ENCODE measurements at regions not wholly inside any gene's neighbourhood (a gene's known extent, or its start where the extent isn't known, plus 50 kb on each side); places are given as distances from the start of the nearest gene placed in this dataset.

DNA sequence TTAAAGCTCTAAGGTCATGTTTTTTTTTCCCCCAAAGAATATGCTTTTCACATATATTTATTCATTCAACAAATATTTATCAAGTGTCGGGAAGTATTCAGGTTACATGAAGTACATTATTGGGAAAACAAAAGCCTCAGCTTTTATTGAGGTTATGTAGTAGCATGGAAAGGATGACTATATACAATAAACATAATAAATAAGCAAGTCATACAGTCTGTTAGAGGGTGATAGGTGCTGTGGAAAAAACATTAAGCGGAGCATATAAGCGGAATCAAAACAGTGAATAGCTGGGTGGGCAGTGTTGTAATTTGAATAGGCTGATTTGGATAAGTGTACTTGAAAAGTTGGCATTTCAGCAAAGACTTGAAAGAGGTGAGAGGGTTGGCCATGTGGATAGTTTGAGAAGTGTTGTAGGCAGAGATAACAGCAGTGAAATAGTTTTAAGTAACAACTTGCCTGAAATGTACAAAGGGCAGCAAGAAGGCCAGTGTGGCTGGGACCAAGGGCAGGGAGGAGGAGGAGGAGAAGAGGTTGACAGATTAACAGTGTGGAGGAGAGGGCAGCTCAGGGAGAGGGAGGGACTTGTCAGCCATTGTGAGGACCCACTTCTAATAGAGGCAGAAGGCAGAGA, 558.7 kb downstream of the SPRY1 start:
- no peak for DNase-seq

DNA sequence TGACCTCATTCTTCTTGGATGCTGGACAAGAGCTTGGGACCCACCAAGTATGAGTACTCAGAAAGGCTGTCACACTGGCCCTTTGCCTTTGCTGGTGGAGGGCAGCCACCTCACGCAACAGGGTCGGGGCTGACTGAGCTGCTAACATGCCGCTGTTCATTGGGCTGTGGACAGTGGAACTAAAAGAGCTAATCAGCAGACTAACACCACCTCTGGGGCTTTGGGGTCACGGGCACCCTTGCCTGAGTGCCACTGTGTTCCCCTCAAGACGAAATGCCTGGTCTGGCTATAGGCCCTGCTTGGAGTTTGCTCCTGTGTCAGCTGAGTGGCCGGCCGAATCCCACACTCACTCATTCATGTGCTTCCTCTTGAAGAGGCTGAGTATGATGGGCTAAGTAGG, 559.6 kb downstream of the SPRY1 start:
- DNase-seq: no peak

DNA sequence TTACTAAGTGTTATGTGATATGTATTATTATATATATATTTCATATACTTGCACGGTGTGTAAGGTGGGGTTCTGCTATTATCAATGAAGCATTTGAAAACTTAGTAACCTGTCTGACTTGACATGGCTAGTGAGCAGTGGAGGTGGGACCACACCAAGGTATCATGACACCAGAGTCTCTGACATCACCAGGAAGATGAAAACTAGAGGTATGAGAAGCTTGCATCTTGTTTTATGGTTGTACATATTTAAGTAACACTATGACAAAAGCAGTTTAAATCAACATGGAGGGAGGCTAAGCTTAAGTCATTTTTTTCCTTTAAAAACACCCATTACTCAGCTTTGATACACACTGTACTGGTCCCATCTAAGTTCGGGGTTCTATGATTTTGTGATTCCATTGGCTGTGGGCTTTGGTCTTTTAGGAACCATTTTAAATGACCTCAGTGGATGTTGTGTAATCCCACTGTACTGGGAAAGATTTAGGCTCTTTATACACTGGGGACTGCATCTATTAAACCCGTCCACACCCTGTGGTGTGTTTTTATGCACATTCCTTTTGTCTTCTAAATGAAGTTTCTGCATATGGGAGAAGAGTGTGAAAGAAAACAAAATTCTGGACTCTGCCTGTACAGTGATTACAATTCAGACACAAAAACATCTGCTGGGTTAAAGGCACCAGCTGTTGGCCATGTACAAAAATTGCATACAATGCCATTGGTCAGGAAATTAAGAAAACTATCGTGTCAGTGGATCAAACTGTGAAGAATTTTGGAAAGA, 570.6 kb downstream of the SPRY1 start:
- DNase-seq: no peak

DNA sequence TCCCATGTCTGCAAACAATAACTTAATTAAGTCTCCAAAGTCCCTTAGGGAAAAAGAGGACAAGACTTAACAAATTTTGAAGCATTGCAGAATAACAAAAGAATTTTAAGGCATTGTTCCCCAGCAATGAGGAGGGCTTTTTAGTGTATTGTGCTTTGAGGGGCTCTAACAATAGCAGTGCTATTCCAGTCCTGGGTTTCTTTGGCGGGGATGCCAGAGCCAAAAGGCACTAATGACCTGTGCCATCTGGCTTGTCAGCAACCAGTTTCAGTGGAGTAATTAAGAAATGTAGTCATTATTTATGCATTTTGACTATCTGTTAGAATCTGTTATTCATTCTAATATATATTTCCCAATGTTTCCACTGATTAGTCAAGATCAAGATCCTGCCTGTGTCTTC, 575.4 kb downstream of the SPRY1 start:
- no peak for DNase-seq

DNA sequence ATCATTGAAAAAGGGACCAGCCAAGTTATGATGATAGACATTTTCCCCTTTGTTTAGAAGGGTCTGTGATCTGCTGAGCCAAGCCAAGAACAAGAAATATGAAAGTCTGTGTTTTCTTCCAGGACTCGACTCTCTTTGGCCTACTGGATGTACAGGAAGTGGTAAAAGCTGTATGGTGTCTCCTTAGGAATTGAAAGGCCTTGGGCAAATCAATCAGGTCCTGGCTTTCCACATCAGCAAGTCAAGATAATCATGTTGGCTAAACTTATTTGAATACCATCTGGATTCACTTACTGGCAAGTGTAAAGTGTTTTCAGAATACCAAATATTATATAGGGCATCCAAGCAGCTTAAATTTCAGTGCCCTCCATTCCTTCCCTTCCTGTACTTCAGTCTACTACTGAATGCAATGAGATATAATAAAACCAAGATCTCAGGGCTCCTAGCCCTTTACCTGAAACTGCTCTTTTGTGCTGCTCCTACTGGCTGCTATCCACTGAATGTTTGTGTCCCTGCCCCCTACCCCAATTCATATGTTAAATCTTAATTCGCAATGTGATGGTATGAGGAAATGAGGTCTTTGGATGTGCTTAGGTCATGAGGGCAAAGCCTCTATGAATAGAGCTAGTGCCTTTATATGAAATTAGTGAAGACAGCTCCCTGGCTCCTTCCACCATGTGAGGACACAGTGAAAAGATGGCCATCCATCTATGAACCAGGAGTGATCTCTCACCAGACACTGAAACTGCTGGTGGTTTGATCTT, 578.0 kb downstream of the SPRY1 start:
- DNase-seq: no peak

DNA sequence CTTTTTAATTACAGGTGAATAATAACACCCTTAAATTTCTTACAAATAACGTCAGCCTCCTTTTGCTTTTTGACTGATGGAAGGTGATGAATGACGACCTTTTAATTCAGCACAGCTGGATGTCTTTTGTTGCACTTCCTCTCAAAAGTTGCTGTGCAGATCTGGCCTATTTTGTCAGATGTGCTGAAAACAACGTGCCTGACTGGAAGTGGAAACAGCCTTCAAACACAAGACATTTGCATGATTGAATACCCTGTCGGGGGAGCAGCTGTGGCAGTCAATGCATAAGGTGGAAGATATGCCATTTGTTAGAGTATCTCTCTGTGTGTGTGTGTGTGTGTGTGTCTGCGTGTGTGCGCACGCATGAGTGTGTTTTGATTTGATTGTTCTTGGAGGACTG, 579.7 kb downstream of the SPRY1 start:
- DNase-seq: no peak

DNA sequence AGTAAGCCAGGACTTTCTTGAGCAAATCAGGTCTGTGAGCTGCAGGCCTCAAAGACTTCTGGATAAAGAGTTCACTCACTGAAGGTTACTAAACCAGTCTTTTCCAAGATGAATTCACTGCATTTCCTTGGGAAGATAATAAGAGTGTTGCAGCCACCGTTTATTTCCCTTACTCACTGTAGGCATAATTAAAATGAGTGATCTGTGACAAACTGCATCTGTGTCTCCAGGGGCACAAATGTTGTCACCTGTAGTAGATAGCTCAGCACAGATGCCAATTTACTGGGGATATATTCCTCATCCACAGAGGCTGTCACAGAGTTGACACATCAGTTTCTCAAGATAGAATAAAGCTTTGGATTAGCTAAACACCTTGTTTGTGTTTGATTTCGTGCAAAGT, 580.2 kb downstream of the SPRY1 start:
- DNase-seq: no peak

DNA sequence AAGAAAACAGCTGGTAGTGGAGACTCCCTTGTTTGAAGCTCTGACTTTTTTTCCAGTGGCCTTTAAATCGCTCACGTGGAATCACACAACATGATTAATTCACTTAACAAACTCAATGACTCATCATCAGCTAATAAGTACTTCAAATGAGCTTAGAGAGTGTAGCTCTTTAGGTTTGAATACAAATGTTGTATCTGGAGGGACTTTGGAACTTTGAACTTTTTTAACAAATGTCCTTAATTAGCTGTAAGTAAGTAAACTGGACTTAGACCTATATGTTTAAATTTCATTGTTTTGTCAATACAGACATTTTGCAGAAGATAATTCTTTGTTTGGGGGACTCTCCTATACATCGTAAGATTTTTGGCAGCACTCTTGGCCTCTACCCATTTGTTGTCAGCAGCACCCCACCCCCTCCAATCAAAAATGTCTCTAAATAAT, 581.1 kb downstream of the SPRY1 start:
- no peak for DNase-seq

DNA sequence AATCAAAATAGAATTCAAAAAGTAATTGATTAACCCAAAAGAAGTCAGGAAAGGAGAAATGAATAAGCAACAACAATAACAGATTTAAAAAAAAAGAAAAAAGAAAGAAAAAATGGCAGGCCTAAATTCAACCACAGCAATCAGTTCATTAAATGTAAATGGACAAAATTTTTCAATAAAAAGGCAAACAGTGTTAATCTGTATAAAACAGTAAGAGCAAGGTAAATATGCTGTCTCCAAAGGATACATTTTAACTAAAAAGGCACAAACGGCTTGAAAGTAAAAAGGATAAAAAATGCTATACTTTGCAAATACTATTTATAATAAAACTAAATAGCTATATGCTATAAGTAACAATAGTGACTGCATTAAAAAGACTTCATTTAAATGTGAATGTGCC, 582.0 kb downstream of the SPRY1 start:
- no peak for DNase-seq

DNA sequence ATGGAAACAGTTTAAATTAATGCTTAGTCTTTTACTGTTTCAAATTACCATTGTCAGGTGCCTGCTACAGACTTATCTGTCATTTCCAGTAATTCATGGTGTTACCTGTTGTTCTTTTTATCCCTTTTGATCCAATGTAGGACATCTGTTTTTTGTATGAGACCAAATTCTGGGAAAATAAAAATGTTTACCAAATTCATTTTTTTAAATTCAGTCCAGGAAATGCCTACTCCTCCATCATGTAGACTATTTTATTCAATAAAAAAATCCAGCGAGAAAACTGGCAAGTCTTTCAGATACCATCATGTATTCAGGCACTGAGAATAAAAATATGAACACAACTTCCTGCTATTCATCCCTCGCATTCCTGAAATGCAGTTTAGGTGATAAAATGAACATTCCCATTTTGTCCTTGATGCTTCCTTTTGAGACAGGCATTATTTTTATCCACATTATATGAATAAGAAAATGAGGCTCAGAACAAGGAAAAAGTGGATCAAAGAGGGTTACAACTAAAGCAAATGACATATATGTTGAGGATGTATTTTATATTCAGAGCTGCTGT, 584.2 kb downstream of the SPRY1 start:
- no peak for DNase-seq

DNA sequence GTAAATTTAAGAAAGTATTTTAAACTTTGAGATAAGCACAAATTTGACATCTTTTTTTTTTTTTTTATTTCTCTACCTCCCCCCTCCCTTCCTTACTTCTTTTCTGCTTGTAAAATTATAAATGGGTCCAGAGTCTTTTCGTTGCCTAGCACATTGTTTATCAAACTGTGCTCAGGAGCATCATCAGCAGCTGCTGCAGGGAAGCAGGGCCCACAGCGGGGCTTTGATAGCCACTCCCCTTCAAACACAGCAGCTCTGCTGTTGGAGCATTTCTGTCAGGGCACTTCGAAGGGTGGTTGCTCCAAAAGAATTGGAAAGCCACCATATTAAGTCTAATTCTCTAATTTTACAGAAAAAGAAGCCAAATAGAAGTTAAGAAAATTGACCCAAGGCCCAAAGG, 588.3 kb downstream of the SPRY1 start:
- no peak for DNase-seq

DNA sequence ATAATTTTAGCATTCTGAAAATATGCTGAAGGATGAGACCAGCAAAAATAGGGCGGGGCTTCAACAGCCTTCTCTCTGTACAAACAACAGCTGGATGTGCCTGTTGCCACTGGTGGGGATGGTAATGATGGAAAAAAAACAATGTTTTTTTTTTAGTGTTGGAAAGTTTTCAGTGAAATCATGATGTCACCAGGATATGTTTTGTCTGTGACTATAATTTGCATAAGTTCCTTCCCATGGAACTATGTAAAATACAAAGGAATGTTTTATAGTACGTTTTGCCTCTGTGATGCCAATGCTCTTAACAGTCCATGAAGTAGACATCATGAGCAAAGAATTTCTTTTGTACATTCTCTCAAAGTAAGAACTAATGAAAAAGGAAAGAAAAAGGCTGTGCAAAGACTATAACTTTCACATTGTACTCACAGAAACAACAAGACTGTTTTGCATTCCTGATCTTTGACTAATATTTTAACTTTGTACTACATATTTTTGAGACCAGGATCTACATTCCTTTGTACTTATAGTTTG, 589.7 kb downstream of the SPRY1 start:
- no peak for DNase-seq

DNA sequence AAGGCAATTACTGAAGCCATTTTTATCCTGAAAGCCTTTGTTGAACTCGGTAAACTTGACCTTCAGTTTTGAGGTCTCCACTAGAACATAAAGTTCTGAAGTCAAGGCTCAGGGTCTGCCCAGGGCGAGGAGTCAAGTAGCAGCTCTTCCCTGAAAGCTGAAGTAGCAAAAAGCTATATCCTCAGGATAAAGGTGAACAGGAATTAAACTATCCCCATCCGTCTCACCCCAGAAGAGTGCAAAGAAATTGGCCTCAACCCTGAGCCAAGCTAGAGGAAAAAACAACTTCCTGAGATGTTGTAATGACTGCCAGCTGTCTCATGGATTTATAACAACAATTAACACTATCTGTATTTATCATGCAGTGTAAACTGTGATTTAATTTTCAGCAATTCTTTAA, 590.8 kb downstream of the SPRY1 start:
- DNase-seq: no peak

DNA sequence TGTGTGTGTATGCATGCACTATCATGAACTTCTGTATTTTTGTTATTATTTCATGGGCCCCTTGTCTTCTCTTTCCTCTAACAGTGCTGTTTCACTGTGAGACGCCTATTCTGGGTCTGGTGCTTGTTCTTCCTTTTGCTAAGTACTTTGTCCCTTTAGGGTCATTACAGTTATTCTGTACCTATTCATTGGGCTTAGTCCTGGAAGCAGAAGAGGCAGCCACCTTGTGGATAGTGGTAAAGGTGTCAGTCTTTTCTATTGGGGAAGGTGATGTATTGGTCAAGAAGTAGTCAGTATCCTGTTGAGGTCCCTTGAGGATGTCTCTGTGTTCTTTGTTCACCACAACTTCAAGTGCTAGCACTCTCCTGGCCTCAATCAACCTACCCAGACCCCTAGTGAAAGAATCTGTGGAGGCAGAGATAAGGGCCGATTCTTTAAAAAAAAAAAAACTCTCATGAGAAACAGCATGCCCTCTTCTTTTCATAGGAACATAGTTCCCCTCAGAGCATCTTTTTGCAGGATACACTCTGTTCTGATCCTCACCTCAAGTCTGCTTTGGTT, 593.8 kb downstream of the SPRY1 start:
- DNase-seq: no peak

DNA sequence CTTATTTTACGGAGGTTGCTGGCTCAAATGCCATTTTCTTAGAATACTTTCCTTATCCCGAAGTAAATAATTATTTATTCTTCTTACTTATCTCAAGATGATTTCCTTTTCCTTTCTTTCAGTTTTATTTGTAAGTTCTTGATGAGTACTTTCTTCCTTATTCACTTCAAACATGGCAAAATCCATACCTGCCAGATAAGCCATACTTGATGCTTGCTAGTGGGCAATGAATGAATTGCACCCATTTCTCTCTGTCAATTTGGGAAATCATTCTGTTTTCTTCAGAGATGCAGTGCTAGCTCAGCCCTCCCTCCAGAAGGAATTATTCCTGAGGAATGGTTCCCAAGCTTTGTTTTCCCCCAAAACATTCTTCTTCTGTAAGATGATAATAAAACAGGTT, 598.3 kb downstream of the SPRY1 start:
- DNase-seq: no peak

DNA sequence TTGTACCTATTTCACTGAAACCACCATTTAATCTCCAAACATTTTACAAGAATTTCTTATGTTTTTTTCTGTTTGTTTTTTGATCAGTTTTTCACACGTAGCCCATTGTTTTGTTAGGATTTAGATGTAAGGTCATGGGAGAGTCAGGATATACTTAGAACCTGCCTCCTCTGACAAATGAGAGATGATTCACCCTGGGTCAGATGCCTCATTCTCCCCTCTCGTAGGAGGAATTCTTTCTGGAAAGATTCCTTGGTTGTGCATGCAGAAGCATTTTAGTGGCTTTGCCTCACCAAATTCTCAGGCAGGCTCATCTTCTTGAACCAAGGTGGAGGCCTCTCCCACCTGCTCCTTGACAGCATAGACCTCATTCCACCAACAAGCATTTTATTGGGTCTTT, 599.3 kb downstream of the SPRY1 start:
- no peak for DNase-seq

DNA sequence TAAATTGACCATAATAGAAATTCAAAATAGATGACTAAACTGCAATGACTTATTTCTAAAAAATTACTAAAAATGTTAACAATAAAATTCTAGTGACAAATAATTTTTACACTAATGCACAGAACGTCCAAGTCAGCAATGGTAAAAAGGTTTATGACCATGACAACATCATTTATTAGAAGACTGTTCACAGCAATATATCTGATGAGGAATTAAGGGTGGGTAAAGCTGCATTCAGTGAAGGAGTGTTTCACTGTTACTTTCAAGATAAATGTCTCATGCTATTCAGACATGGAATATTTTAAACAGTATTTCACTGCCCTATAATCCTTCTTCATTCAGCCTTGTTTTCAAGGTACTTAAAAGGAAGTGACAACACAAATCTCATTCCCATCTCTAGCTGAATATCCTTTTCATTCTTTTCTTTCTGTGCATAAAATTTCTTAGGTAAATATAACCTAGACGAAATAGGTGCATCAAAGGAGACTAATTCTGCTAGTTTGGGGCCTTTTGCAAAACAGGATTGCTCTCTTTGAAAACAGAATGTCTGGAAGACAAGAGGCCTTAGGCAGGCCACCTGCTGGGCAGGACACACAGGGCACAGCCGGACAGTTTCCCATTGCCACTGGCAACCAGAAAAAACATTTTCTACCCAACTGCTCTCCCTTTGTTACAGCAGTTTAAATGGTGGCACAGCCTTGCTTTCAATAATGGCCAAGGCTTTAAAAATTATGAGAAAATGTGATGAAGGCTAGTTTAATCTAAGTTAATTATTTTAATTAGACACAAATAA, 600.3 kb downstream of the SPRY1 start:
- DNase-seq: no peak

DNA sequence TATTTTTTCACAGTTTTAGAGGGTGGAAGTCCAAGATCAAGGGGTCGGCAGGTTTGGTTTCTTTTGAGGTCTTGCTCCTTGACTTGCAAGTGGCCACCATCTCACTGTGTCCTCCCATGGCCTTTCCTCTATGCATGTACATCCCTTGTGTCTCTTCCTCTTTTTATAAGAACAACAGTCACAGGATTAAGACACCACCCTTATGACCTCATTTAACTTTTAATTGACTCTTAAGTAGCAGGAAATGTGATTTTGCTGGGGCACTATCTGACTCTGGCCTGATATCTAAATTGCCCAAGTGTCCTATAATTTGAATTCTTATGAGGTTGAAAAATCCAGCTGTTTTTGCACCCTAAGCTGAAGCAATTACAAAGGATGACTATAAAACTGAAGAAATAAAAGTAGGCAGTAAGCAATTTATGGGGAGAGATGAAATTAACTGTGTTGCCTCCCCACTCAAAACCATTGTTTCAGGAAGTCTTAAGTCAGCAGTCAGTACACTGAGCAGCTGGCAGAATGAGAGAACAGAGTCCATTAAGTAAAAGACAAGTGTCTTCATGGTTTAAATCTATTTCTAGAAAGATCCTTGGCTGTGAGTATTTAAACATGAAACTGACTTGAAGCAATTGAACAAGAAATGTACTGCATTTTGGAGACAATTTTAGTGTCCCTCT, 601.3 kb downstream of the SPRY1 start:
- no peak for DNase-seq

DNA sequence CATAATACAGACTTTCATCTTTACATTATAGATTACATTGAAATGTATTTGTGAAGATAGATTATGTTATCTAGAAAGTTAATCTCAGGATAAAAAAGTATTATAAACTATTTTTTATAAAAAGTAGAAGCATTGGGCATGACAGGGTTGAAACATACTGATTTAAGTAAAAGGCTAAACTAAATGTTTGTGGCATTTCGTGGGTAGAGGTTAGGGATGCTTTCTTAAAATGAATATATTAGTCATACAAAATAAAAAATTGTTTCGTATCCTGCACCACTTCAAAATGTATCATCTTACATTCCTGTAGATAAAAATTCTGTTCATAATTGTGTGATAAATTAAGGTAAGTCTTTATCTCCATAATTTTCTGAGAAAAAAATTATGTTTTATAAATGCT, 603.6 kb downstream of the SPRY1 start:
- no peak for DNase-seq

DNA sequence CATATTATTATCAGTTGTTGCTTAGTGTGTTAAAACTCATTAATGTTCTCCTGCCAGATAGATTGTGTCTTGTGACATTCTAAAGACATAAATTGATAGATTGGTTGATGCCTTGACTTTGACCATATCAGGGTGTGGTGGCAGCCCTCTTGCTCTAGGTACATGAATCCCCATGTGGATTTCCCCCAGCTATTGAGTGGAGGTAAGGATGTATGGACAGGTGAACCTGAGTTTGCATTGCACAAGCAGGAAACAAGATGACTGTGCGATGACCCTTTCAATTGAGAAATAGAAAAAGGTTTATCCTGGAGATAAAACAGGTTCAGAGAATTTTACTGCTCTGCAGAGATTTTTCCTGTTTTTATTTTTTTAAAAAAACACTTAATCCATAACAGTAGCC, 619.2 kb downstream of the SPRY1 start:
- DNase-seq: no peak

DNA sequence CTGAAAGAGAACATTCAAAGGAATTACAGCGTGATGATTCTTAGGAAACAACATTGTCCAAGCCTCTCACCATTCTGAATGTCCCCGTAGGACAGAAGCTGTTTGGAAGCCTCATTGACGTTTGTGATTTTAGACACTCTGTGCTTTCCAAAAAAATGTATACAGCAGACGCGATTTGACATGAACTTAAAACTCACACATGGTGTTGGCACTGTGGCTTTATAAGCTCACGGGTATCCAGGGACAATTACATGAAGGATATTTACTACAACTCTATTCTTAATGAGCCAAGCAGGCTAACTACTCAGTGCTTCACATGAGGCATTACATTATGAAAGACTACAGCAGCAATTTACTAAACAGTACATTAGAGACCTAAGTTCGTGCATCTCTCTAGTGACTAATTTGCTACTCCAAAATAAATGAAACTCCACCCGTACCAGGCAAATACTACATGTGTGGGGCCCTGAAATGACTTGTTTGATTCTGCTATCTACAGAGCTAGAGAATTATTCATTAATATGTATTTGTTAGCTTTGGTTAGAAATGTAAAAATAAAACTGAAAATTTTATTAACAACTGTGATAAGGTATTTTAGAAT, 620.7 kb downstream of the SPRY1 start:
- DNase-seq: no peak

Data from CD4-positive, alpha-beta T cell treated with Interleukin-6 for 4 hours (primary cell).